GM12878 (cell line): ENCODE measurements at regions not wholly inside any gene's neighbourhood (a gene's known extent, or its start where the extent isn't known, plus 50 kb on each side); places are given as distances from the start of the nearest gene placed in this dataset.

Source experiments
- ATAC-seq: fragments of 200-7000 bp; cut with Tn5 transposase; 3 replicates; pipeline ENCODE4 v1.9.1; 2020; ENCODE audit warnings: mild to moderate bottlenecking, moderate library complexity
- BruUV-seq: library from RNA; stranded (reverse); fragments of 400-500 nt; replicated peaks from 2 replicates; lab custom pipeline; 2021; lab: Mats Ljungman, UMichigan
- CTCF ChIA-PET: fragments of 300-600 bp; sonication (Branson Sonifier 250); formaldehyde crosslinking; extraction: SDS; loops from one replicate; lab custom pipeline; 2021; ENCODE audit warnings: inconsistent platforms; lab: Yijun Ruan, JAX
- POLR2A ChIA-PET: fragments of 350-600 bp; formaldehyde crosslinking; extraction: SDS; loops from one replicate; lab custom pipeline; 2021; ENCODE audit warnings: inconsistent platforms; lab: Charles Lee
- RAD21 ChIA-PET: fragments of 300-600 bp; sonication (Branson Sonifier 250); formaldehyde crosslinking; loops from one replicate; lab custom pipeline; 2023; ENCODE audit warnings: antibody characterized with exemption; ENCODE audit not compliant: unreplicated experiment; lab: Charles Lee
- SMC1A ChIA-PET: fragments of 300-600 bp; sonication (Branson Sonifier 250); formaldehyde crosslinking; loops from one replicate; lab custom pipeline; 2023; ENCODE audit not compliant: unreplicated experiment, uncharacterized antibody; lab: Charles Lee
- DNase-seq: peaks from one replicate; pipeline ENCODE4 v3.0.0-alpha.2; 2011; ENCODE audit warnings: low read depth, low spot score
- FAIRE-seq: peaks from 3 replicates; lab custom pipeline; 2011; peaks lifted over from hg19 to GRCh38; lab: Jason Lieb, UNC
- H2AFZ ChIP-seq: 2 replicates; pipeline ENCODE4 v1.6.0; 2011; ENCODE audit warnings: low read depth, low read length, control low read depth; ENCODE audit not compliant: control insufficient read depth
- H3K27ac ChIP-seq: 2 replicates; pipeline ENCODE4 v1.5.1; 2011; ENCODE audit warnings: control low read depth; ENCODE audit not compliant: control insufficient read depth, insufficient read depth
- H3K27me3 ChIP-seq, 2 experiments: replicated peaks in 1 of 2; 2 replicates each; pipeline versions ENCODE4 v1.6.0 to v1.6.1; 2011; ENCODE audit warnings: low read length in 1 of 2; ENCODE audit not compliant: control insufficient read depth in 2 of 2, insufficient read depth in 2 of 2
- H3K36me3 ChIP-seq, 2 experiments: 2 replicates each; pipeline ENCODE4 v1.5.1; 2011; ENCODE audit warnings: low read length in 1 of 2; ENCODE audit not compliant: control insufficient read depth in 2 of 2, insufficient read depth in 2 of 2
- H3K4me1 ChIP-seq: 2 replicates; pipeline ENCODE4 v1.6.1; 2011; ENCODE audit warnings: mild to moderate bottlenecking, low read length, moderate library complexity, mixed read lengths; ENCODE audit not compliant: control insufficient read depth, insufficient read depth
- H3K4me2 ChIP-seq: 2 replicates; pipeline ENCODE4 v1.6.0; 2011; ENCODE audit warnings: control low read depth; ENCODE audit not compliant: control insufficient read depth, insufficient read depth
- H3K4me3 ChIP-seq: fragments of 200-600 bp; sonication (generic); 2 replicates; pipeline ENCODE4 v1.5.1; 2016
- H3K79me2 ChIP-seq: 2 replicates; pipeline ENCODE4 v1.6.0; 2011; ENCODE audit warnings: low read length; ENCODE audit not compliant: control insufficient read depth, insufficient read depth
- H3K9ac ChIP-seq: 2 replicates; pipeline ENCODE4 v1.8.0; 2011; ENCODE audit warnings: low read length, control low read depth, mixed read lengths; ENCODE audit not compliant: control insufficient read depth, insufficient read depth
- H3K9me3 ChIP-seq: replicated peaks from 3 replicates; pipeline ENCODE4 v1.5.1; 2011; ENCODE audit warnings: mild to moderate bottlenecking, low read length; ENCODE audit not compliant: control insufficient read depth, insufficient read depth
- H4K20me1 ChIP-seq: 2 replicates; pipeline ENCODE4 v1.6.0; 2011; ENCODE audit not compliant: control insufficient read depth, insufficient read depth
- BMI1 ChIP-seq: fragments of 450-650 bp; IDR thresholded peaks from 2 replicates; pipeline ENCODE4 v1.6.1; 2016; ENCODE audit warnings: mild to moderate bottlenecking, moderate library complexity, borderline replicate concordance
- SMARCA5 ChIP-seq: fragments of 450-650 bp; IDR thresholded peaks from 2 replicates; pipeline ENCODE4 v1.6.1; 2017; ENCODE audit warnings: mild to moderate bottlenecking
- ZNF622 ChIP-seq: fragments of 450-650 bp; IDR thresholded peaks from 2 replicates; pipeline ENCODE4 v1.6.1; 2017; ENCODE audit warnings: mild to moderate bottlenecking, inconsistent platforms
- WGBS: methylation state at CpG from one replicate; pipeline ENCODE4 v1.1.6; 2016; ENCODE audit warnings: low lambda C conversion rate; ENCODE audit not compliant: insufficient replicate concordance, insufficient coverage; ENCODE audit errors: missing lambda C conversion rate; 5-methylcytosine and 5-hydroxymethylcytosine counted together
- in situ Hi-C: fragments of 300-500 bp; cut with MboI; formaldehyde crosslinking; loops from 9 replicates; pipeline ENCODE4 v1.14.3; 2018; ENCODE audit warnings: mixed read lengths
- intact Hi-C: fragments of 100-400 bp; cut with micrococcal nuclease; formaldehyde crosslinking; loops from one replicate; pipeline ENCODE4 v1.14.2; 2022; ENCODE audit not compliant: unreplicated experiment

- POLR2A ChIA-PET = no interaction called here
- RAD21 ChIA-PET = no interaction called here
- CTCF ChIA-PET = no interaction called here
- Histone ChIP-seq H3K9me3 (no peaks in the 10 kb centered on the region), H3K9ac (no peak overlapping the region), H3K79me2 (no peaks in the 10 kb centered on the region), H3K27me3 (no peaks in the 10 kb centered on the region), H3K4me2 (no peak overlapping the region), H4K20me1 (no peaks in the 10 kb centered on the region), H3K36me3 (no peaks in the 10 kb centered on the region), H2AFZ (no peak overlapping the region), H3K4me1 (no peaks in the 10 kb centered on the region), H3K27ac (no peak overlapping the region), H3K4me3 (no peak overlapping the region)
- intact Hi-C loops = no loop called here
- BruUV-seq = no TSS peak
- DNase-seq (no peak), FAIRE-seq (no peak), ATAC-seq (no peak)
- SMC1A ChIA-PET = no interaction called here
- no peak for TF ChIP-seq ZNF622
- in situ Hi-C loops = no loop called here
- whole genome bisulfite sequencing = 0% methylated on average over 1 of the region's 1 CpG
Observed at GRCh38 chr7:85356916-85357315, 170.1 kb upstream of the SEMA3D start.

DNA sequence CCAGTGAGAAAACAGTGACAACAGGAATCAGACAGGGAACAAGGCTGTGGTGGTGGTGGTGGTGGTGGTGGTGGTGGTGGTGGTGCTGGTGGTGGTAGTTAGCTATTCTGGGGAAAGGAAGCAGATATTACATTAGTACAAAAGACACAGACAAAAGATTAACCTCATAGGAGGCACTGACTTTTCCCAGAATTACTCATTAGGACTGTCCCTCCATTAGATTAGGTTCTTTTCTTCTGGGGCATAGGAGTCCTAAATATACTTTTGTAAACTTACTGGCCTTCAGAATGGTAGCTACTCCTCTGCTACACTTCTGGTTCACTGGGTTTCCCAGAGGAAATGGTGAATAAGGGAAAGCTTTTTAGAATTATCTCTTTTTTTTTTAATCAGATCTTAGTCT, 156.6 kb upstream of the SEMA3D start:
- no TSS peak for BruUV-seq
- CTCF ChIA-PET = no interaction called here
- no peaks in the 10 kb centered on the region for H3K4me1 ChIP-seq
- no peak for FAIRE-seq
- intact Hi-C loops = no loop called here
- no peak for TF ChIP-seq BMI1
- TF ChIP-seq, all 136 proteins: peak for 0
- in situ Hi-C loops = no loop called here
- ATAC-seq (peak; percentile 50), DNase-seq (no peak)
- Histone ChIP-seq H2AFZ (no peak overlapping the region), H3K4me2 (no peak overlapping the region), H3K4me3 (no peak overlapping the region), H3K36me3 (no peaks in the 10 kb centered on the region), H3K27ac (no peak overlapping the region), H3K9me3 (no peaks in the 10 kb centered on the region), H3K9ac (no peak overlapping the region), H4K20me1 (no peaks in the 10 kb centered on the region), H3K27me3 (no peaks in the 10 kb centered on the region), H3K79me2 (no peaks in the 10 kb centered on the region)
- ChIA-PET SMC1A (no interaction called here), RAD21 (no interaction called here), POLR2A (no interaction called here)

DNA sequence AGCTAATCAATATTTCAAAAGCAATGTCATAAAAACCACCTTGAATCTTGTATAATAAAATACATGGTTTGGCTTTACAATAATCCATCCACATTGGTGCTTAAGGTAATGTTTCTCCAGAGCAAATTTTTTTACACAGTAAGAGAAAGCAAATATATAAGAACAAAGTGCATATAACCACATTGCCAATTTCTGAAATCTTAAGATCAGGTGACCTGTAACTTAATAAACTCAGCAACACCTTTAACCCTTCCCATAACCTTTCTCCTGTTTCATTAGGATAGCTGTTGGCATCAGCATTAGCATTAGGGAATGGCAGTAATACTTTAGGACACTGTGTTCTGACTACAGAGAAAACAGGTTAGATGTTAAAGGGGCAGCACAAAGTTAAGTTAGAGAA, 155.9 kb upstream of the SEMA3D start:
- BruUV-seq = no TSS peak
- in situ Hi-C loops = no loop called here
- Histone ChIP-seq H3K36me3 (no peaks in the 10 kb centered on the region), H3K27me3 (no peaks in the 10 kb centered on the region), H3K27ac (no peak overlapping the region), H4K20me1 (no peaks in the 10 kb centered on the region), H3K9ac (no peak overlapping the region), H3K79me2 (no peaks in the 10 kb centered on the region), H2AFZ (no peak overlapping the region), H3K4me2 (no peak overlapping the region), H3K4me3 (no peak overlapping the region), H3K9me3 (no peaks in the 10 kb centered on the region), H3K4me1 (no peaks in the 10 kb centered on the region)
- ChIA-PET SMC1A (no interaction called here), RAD21 (no interaction called here), CTCF (no interaction called here), POLR2A (no interaction called here)
- intact Hi-C loops = no loop called here
- TF ChIP-seq SMARCA5 = no peak
- DNase-seq = no peak
- no peak for ATAC-seq
- no peak for FAIRE-seq
